HG03139 (cell line): ENCODE measurements at regions not wholly inside any gene's neighbourhood (a gene's known extent, or its start where the extent isn't known, plus 50 kb on each side); places are given as distances from the start of the nearest gene placed in this dataset.

Experiments
- ATAC-seq: cut with Tn5 transposase; IDR thresholded peaks from one replicate; pipeline ENCODE4 v1.9.1; 2021; ENCODE audit not compliant: unreplicated experiment

GRCh38 chrX:124984140-124984813 lies 335.4 kb upstream of the TEX13C start:
- no peak for ATAC-seq

- no peak for ATAC-seq
These were observed 333.4 kb upstream of the TEX13C start for GRCh38 chrX:124986284-124986683.

GRCh38 chrX:124993735-124994134 lies 325.9 kb upstream of the TEX13C start:
- no peak for ATAC-seq

- ATAC-seq: no peak
These were observed 325.3 kb upstream of the TEX13C start for GRCh38 chrX:124994404-124994803.

GRCh38 chrX:125003746-125004446 lies 315.8 kb upstream of the TEX13C start:
- ATAC-seq: no peak

GRCh38 chrX:125004799-125005198 lies 314.9 kb upstream of the TEX13C start:
- no peak for ATAC-seq

GRCh38 chrX:125005863-125006262 lies 313.8 kb upstream of the TEX13C start:
- no peak for ATAC-seq

- no peak for ATAC-seq
These were observed 313.0 kb upstream of the TEX13C start for GRCh38 chrX:125006704-125007103.

- no peak for ATAC-seq
These were observed 307.1 kb upstream of the TEX13C start for GRCh38 chrX:125012585-125012984.

GRCh38 chrX:125029131-125029530 lies 290.5 kb upstream of the TEX13C start:
- no peak for ATAC-seq
